Naive B cell (primary cell): ENCODE measurements at regions not wholly inside any gene's neighbourhood (a gene's known extent, or its start where the extent isn't known, plus 50 kb on each side); places are given as distances from the start of the nearest gene placed in this dataset.
"Not testable (repeated sequence)": the region's sequence is repeated elsewhere in the genome, so short reads cannot be mapped to it uniquely, and the experiment has no call there.

ENCODE experiments used
- ATAC-seq, 2 donors: fragments of 150-1000 bp; cut with Tn5 transposase; 2 replicates each; pipeline ENCODE4 v1.10.0; 2021; ENCODE audit warnings: low read depth in 2 of 2, mild to moderate bottlenecking in 2 of 2, moderate library complexity in 2 of 2
- DNase-seq: peaks from one replicate; pipeline ENCODE4 v3.0.0; 2022
- H3K27ac Mint-ChIP-seq, 6 donors: one replicate each; pipeline ENCODE4 v1.8.0; 2020 to 2022; ENCODE audit warnings: mild to moderate bottlenecking in 6 of 6, mixed read lengths in 6 of 6, moderate library complexity in 5 of 6, inconsistent platforms in 2 of 6
- H3K27me3 Mint-ChIP-seq, 3 donors: one replicate each; pipeline ENCODE4 v1.8.0; 2021 to 2022; ENCODE audit warnings: mixed read lengths in 3 of 3, mild to moderate bottlenecking in 1 of 3
- H3K36me3 Mint-ChIP-seq, 2 donors: one replicate each; pipeline ENCODE4 v1.8.0; 2020 to 2022; ENCODE audit warnings: mixed read lengths in 2 of 2, inconsistent platforms in 1 of 2, mild to moderate bottlenecking in 1 of 2
- H3K4me1 Mint-ChIP-seq, 3 donors: one replicate each; pipeline ENCODE4 v1.8.0; 2020 to 2022; ENCODE audit warnings: mixed read lengths in 3 of 3, inconsistent platforms in 1 of 3, mild to moderate bottlenecking in 1 of 3, moderate library complexity in 1 of 3
- H3K4me3 Mint-ChIP-seq, 8 donors: one replicate each; pipeline ENCODE4 v1.8.0; 2020 to 2022; ENCODE audit warnings: mild to moderate bottlenecking in 8 of 8, mixed read lengths in 8 of 8, moderate library complexity in 8 of 8, inconsistent platforms in 2 of 8
- H3K9me3 Mint-ChIP-seq, 7 donors: one replicate each; pipeline ENCODE4 v1.8.0; 2020 to 2022; ENCODE audit warnings: mixed read lengths in 7 of 7, mild to moderate bottlenecking in 5 of 7, inconsistent platforms in 2 of 7, moderate library complexity in 1 of 7

DNA sequence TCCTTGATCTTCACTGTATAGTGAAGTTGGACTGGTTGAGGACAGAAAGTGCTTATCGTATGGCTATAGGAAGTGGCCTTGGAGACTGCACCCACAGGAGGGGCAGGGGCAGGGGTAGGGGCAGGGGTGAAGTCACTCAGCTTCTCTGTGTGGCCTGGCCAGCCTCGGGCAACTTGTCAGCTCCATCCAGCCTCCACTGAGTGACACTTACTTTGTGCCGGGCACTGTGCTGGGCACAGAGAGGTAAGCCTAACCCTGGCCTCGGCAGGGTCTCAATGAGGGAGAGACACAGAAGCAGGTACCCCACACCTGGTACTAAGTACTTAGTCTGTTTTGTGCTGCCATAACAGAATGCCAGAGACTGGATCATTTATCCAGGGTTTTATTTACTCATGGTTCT, 99.3 kb upstream of the CTBP2 start:
- H3K27ac Mint-ChIP-seq: no peak overlapping the region
- H3K36me3 Mint-ChIP-seq: no peaks in the 10 kb centered on the region
- peaks cover 5 to 16% (median 8%) of the 10 kb centered on the region in 7 donors for H3K9me3 Mint-ChIP-seq
- H3K27me3 Mint-ChIP-seq: peaks cover 4 to 20% (median 12%) of the 10 kb centered on the region in 3 donors
- H3K4me3 Mint-ChIP-seq: no peak overlapping the region
- DNase-seq: no peak
- peaks cover 0 to 4% (median 0%) of the 10 kb centered on the region in 3 donors for H3K4me1 Mint-ChIP-seq
- ATAC-seq: no peak

DNA sequence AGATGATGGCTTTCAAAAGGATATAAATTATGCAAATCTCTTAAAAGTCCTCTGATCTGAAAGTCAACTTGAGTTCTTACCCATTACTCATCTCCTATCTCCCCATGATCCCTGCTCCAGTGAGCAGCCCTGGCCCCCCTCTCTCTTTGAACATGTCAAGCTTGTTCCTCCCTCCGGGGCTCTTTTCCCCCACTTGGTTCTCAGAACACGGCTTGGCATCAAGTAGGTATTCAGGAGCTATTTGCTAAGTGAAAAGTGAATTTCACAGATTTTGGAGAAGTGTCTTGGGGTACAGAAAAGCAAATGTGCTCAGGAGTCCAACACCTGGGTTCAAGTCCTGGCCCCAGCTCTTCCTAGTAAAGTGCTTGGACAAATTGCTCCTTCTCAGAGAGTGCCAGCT, 98.3 kb upstream of the CTBP2 start:
- H3K9me3 Mint-ChIP-seq: peaks cover 5 to 26% (median 13%) of the 10 kb centered on the region in 7 donors
- DNase-seq: no peak
- H3K4me1 Mint-ChIP-seq: peaks cover 0 to 4% (median 0%) of the 10 kb centered on the region in 3 donors
- no peaks in the 10 kb centered on the region for H3K36me3 Mint-ChIP-seq
- no peak for ATAC-seq
- no peak overlapping the region for H3K27ac Mint-ChIP-seq
- H3K4me3 Mint-ChIP-seq: no peak overlapping the region
- peaks cover 12 to 20% (median 12%) of the 10 kb centered on the region in 3 donors for H3K27me3 Mint-ChIP-seq

DNA sequence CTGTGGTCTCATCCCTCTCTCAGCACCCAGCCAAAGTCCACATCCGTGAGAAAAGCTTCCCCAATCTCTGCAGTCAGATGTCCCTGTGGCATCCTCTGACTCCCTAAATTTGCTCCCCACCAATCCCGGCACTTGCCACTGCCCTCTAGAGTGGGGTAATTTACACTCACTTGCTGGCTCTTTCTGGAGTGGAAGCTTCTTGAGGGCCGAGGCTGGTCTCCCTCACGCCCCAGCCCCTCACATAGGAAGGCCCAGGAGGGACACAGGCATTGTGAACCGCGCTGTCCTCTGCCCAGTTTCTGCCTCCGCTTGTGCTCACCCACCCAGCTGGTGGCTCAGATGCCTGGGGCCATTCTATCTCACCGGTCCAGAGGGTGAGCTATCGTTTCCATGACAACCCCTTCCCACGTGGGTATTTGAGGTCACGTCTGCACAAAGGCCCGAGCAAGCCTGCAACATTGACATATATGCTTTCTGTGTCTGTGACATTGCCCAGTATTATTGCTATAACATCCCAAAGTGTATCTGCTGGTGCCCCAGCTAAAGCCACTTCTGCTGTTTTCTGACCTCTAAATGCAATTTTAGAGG, 97.3 kb upstream of the CTBP2 start:
- DNase-seq: no peak
- peaks cover 0 to 4% (median 0%) of the 10 kb centered on the region in 3 donors for H3K4me1 Mint-ChIP-seq
- H3K27me3 Mint-ChIP-seq: peaks cover 12 to 17% (median 17%) of the 10 kb centered on the region in 3 donors
- H3K4me3 Mint-ChIP-seq: no peak overlapping the region
- peaks cover 10 to 34% (median 18%) of the 10 kb centered on the region in 7 donors for H3K9me3 Mint-ChIP-seq
- no peak overlapping the region for H3K27ac Mint-ChIP-seq
- no peaks in the 10 kb centered on the region for H3K36me3 Mint-ChIP-seq
- ATAC-seq: no peak

DNA sequence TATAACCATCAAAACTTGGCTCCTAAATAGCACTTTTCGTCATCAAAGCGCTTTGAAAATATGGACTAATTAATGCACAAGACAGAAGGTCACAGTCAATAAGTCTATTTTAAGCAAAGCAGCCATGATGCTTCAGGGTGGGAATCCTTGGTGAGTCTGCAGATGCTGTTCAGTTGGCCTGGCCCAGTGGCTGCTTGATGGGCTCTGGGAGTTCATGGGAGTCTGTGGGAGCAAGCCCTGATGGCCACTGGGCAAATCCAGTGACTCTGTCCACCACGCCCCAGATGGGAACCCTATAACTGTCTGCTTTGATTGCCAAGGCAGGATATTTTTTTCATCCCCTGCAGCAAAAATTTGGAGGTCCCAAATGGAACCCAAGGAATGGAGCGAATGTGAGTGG, 95.7 kb upstream of the CTBP2 start:
- H3K4me3 Mint-ChIP-seq: no peak overlapping the region
- H3K9me3 Mint-ChIP-seq: peaks cover 15 to 36% (median 22%) of the 10 kb centered on the region in 7 donors
- no peaks in the 10 kb centered on the region for H3K36me3 Mint-ChIP-seq
- H3K4me1 Mint-ChIP-seq: no peaks in the 10 kb centered on the region
- DNase-seq: no peak
- H3K27ac Mint-ChIP-seq: no peak overlapping the region
- H3K27me3 Mint-ChIP-seq: peaks cover 7 to 17% (median 17%) of the 10 kb centered on the region in 3 donors
- ATAC-seq: no peak

DNA sequence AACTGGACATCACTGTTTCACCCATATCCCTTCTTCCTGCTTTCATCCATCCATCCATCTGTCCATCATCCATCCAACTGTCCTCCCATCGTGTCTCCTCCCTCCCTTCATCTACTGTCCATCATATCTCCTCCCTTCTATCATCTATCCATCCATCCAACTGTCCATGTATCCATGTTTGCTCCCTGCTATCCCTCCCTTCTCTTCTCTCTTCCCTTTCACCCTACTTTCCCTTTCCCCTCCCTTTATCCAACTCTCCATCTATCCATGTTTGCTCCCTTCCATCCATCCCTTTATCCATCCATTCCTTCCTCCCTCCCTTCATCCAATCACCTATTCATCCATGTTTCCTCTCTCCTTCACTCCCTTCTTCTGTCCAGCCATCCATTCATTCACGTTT, 92.6 kb upstream of the CTBP2 start:
- DNase-seq: no peak
- Mint-ChIP-seq H3K27ac (no peak overlapping the region), H3K4me1 (no peaks in the 10 kb centered on the region), H3K36me3 (no peaks in the 10 kb centered on the region), H3K9me3 (peaks cover 11 to 41% (median 19%) of the 10 kb centered on the region in 7 donors), H3K27me3 (peaks cover 12 to 17% (median 13%) of the 10 kb centered on the region in 3 donors), H3K4me3 (no peak overlapping the region)
- ATAC-seq: no peak

DNA sequence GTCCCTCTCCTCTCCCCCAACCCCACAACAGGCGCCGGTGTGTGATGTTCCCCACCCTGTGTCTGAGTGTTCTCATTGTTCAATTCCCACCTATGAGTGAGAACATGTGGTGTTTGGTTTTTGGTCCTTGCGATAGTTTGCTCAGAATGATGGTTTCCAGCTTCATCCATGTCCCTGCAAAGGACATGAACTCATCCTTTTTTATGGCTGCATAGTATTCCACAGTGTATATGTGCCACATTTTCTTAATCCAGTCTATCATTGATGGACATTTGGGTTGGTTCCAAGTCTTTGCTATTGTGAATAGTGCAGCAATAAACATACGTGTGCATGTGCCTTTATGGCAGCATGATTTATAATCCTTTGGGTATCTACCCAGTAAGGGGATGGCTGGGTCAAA, 90.5 kb upstream of the CTBP2 start:
- H3K4me1 Mint-ChIP-seq: not testable (repeated sequence)
- H3K27ac Mint-ChIP-seq: peak overlapping the region in 1 of 6 donors; percentile 41

DNA sequence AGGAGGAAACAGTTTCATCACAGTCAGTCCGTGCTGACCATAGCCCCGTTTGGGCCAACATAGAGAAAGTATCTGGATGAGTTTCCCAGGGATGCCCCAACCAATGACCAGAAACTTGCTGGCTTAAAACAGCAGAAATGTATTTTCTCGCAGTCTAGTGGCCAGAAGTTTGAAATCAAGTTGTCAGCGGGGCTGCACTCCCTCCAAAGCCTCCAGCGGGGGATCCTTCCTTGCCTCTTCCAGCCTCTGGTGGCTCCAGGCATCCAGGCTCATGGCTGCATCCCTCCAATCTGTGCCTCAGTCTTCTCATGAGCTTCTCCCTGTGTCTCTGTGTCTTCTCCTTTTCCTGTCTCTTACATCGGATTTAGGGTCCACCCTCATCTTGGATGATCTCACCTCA, 89.6 kb upstream of the CTBP2 start:
- Mint-ChIP-seq H3K4me1 (no peaks in the 10 kb centered on the region), H3K9me3 (peaks cover 15 to 41% (median 20%) of the 10 kb centered on the region in 7 donors)

More for the DNA sequence above, 90.5 kb upstream of the CTBP2 start:
- not testable (repeated sequence) for DNase-seq, ATAC-seq, H3K4me3 Mint-ChIP-seq, H3K36me3 Mint-ChIP-seq
- Mint-ChIP-seq H3K9me3 (peaks cover 15 to 41% (median 20%) of the 10 kb centered on the region in 7 donors), H3K27me3 (peaks cover 20 to 32% (median 22%) of the 10 kb centered on the region in 3 donors)

DNA sequence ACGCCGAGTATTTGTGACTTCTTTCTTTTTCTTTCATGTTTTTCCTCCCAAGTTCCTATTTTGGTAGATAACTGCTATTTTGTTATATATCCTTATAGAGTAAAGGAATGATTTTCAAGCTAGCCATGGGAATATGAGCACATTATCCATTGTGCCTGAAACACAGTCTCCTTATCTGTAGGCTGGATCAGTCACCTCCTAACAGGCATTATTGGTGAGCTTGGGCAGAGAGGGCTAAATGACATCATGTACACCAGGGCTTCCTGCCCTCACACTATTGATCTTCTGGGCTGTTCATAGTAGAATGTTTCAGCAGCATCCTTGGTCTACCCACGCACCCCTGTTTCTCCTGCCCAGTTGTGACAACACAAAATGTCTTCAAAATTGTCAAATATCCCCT, 88.1 kb upstream of the CTBP2 start:
- Mint-ChIP-seq H3K9me3 (peaks cover 11 to 28% (median 18%) of the 10 kb centered on the region in 7 donors), H3K4me3 (no peak overlapping the region), H3K27ac (no peak overlapping the region), H3K4me1 (no peaks in the 10 kb centered on the region), H3K27me3 (peaks cover 21 to 30% (median 24%) of the 10 kb centered on the region in 3 donors), H3K36me3 (no peaks in the 10 kb centered on the region)
- ATAC-seq: no peak
- no peak for DNase-seq

More for the DNA sequence above, 89.6 kb upstream of the CTBP2 start:
- Mint-ChIP-seq H3K36me3 (no peaks in the 10 kb centered on the region), H3K27ac (peak overlapping the region in 1 of 6 donors; percentile 69), H3K4me3 (no peak overlapping the region), H3K27me3 (peaks cover 24 to 36% (median 27%) of the 10 kb centered on the region in 3 donors)
- DNase-seq (no peak), ATAC-seq (no peak)

DNA sequence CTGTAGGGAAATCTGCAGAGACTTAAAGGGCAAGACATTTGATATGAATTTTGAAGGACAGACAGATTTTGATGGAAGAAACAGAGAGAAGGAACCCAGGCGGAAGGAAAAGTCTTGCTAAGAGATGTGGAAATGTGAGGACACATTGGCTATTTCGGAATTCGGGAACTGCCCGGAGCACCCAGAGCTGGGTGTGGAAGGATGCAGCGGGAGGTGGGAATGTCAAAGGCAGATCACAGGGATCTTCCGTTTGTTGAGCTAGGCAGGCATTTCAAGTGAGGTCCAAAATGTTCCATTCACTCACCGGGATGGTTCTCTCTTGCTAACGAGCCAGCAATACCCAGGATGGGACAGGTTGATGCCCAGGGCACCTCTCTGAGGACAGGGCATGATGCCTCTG, 87.2 kb upstream of the CTBP2 start:
- Mint-ChIP-seq H3K9me3 (peaks cover 5 to 22% (median 15%) of the 10 kb centered on the region in 7 donors), H3K4me3 (no peak overlapping the region), H3K36me3 (no peaks in the 10 kb centered on the region), H3K27ac (no peak overlapping the region), H3K27me3 (peaks cover 14 to 35% (median 19%) of the 10 kb centered on the region in 3 donors), H3K4me1 (no peaks in the 10 kb centered on the region)
- no peak for ATAC-seq
- DNase-seq: no peak

DNA sequence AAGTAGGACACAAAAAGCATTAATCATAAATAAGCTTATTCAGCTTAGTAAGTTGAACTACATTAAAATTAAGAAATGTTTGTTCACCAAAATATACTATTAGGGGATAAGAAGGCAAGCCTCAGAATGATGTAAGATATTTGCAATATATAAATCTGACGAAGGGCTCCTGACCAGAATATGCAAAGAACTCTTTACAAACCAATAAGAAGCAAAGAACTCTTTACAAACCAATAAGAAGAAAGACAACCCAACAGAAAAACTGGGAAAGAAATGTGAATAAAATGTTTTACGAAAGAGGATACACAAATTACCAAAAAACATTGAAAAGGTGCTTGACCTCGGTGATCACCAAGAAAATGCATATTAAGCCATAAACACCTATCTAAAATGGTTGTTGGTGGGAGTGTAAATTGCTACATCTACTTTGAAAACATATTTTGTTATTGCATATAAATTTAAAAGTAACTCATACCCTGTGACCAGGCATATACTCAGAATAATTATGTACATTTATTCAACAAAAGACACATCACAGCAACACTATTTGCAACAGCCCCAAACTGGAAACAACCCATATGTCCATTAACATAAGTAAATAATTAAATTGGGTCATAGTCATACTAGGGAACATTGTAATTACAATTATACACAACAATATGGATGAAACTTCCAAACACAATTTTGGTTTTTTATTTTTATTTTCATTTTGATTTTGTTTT, 83.3 kb upstream of the CTBP2 start:
- no peak overlapping the region for H3K27ac Mint-ChIP-seq
- ATAC-seq: no peak
- H3K27me3 Mint-ChIP-seq: peaks cover 23 to 34% (median 26%) of the 10 kb centered on the region in 3 donors
- H3K9me3 Mint-ChIP-seq: peaks cover 4 to 12% (median 7%) of the 10 kb centered on the region in 7 donors
- H3K4me1 Mint-ChIP-seq: no peaks in the 10 kb centered on the region
- no peak overlapping the region for H3K4me3 Mint-ChIP-seq
- no peak for DNase-seq
- peaks cover 0 to 6% of the 10 kb centered on the region in 2 donors for H3K36me3 Mint-ChIP-seq

DNA sequence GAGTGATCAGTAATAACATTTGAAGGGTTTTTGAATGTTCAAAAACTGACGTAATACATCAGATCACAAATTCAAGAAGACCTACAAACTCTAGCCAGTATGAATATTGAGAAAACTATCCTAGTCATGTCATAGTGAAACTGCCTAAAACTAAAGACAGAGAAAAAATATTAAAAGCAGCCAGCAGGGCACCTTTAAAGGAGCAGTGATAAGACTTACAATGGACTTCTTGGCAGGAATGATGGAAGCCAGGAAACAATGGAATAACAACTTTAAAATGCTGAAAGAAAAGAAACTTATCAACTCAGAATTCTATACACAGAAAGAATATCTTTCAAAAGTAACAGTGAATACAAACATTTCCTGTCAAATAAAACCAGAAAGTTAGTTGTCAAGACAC, 78.3 kb upstream of the CTBP2 start:
- Mint-ChIP-seq H3K27me3 (peaks cover 14 to 36% (median 32%) of the 10 kb centered on the region in 3 donors), H3K36me3 (peaks cover 4 to 31% of the 10 kb centered on the region in 2 donors), H3K4me1 (peaks cover 0 to 4% (median 0%) of the 10 kb centered on the region in 3 donors), H3K4me3 (no peak overlapping the region), H3K27ac (no peak overlapping the region), H3K9me3 (peaks cover 12 to 28% (median 20%) of the 10 kb centered on the region in 7 donors)
- ATAC-seq (no peak), DNase-seq (no peak)

DNA sequence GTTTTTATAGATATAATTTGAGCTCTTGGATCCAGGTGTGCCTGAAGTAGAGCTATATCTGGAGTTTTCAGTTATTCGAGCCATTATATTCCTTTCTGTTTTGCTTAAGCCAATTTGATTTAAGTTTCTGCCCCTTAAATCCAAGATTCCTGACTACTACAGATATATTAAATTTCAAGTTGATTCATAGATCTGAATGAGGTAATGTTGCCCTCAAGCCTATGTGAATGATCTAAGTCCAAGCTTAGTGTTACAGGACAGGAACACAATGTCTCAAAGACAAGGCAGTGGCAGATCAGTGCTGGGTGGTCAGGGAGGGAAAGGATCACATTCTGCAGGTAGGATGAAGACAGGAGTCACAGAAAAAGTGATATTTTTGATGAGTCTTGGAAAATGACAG, 75.7 kb upstream of the CTBP2 start:
- peaks cover 0 to 4% (median 0%) of the 10 kb centered on the region in 3 donors for H3K4me1 Mint-ChIP-seq
- H3K36me3 Mint-ChIP-seq: peaks cover 4 to 31% of the 10 kb centered on the region in 2 donors
- H3K27ac Mint-ChIP-seq: no peak overlapping the region
- ATAC-seq (no peak), DNase-seq (no peak)
- no peak overlapping the region for H3K4me3 Mint-ChIP-seq
- peaks cover 8 to 43% (median 32%) of the 10 kb centered on the region in 3 donors for H3K27me3 Mint-ChIP-seq
- H3K9me3 Mint-ChIP-seq: peaks cover 12 to 28% (median 20%) of the 10 kb centered on the region in 7 donors

DNA sequence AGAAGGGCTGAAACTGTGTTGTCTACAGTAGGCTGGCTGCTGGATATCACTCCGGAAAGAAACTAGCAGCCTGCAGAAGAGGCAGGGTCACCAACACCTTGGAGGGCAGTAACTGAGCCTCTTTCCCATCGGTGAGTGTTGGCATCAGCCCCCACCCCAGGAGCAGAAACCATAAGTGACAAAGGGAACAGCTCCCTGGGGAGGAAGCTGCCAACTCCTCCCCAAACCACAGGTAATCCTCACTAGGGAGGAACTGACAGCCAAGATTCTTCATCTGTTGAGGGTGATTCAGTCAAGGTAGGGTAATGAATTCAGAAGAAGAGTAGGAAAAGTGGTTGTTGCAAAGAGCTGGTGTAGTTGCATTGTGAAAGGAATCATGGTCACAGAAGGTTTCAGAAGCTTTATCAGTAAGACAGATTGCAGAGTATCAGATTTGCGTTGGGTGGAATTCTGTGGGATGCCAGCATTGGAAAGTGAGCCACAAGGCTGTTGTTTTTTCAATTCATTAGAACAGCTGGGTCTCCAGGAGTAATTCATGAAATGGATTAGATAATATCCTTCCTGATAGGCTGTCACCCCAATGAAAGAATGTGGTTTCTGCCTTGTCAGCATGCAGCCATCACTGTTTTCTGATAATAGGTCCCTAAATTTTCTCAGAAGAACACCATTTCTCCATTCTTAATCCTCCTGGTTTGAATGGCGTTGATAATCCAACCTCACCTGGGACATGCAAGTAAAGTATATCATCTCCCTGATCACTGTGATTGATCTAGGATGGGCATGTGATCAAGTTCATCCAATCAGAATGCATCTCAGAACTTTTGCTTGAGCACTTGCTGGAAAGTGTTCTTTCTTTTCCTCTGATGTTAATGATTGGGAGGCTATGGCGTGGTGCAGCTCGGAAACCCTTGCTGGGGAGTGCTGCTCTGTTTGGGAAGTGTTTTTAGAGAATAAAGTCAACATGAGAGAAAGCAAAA, 75.0 kb upstream of the CTBP2 start:
- Mint-ChIP-seq H3K9me3 (peaks cover 12 to 28% (median 20%) of the 10 kb centered on the region in 7 donors), H3K27ac (peak overlapping the region in 1 of 6 donors; percentile 4), H3K4me3 (no peak overlapping the region), H3K36me3 (peaks cover 4 to 31% of the 10 kb centered on the region in 2 donors), H3K27me3 (peaks cover 8 to 43% (median 32%) of the 10 kb centered on the region in 3 donors), H3K4me1 (peaks cover 0 to 4% (median 0%) of the 10 kb centered on the region in 3 donors)
- ATAC-seq: no peak
- DNase-seq: no peak
